Stimulated activated CD4-positive, alpha-beta T cell treated with anti-CD3 and anti-CD28 coated beads, Interleukin-12 subunit alpha, Interleukin-12 subunit beta, amount 100 ng/mL, for 24 hours (primary cell): ENCODE measurements at regions not wholly inside any gene's neighbourhood (a gene's known extent, or its start where the extent isn't known, plus 50 kb on each side); places are given as distances from the start of the nearest gene placed in this dataset.
"Not testable (repeated sequence)": the region's sequence is repeated elsewhere in the genome, so short reads cannot be mapped to it uniquely, and the experiment has no call there.

Source experiments
- DNase-seq, 2 experiments: peaks; one replicate each; pipeline ENCODE4 v3.0.0-alpha.2; 2020; ENCODE audit warnings: low read depth in 2 of 2

DNA sequence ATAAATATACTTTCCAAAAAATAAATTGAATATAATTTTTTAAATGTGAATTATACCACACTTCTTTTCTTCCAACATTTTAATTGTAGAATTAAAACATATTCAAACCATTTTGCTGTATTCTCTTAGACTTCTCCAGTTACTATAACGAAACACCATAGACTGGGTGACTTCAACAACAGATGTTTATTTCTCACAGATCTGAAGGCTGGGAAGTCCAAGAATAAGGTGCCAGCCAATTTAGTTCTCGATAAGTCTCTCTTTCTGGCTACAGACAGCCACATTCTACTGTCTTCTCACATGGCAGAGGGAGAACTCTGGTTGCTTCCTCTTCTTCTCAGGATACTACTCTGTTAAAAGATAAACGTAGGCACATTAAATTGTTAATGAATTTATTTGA, 155.8 kb upstream of the UGT8 start:
- DNase-seq, result no peak

DNA sequence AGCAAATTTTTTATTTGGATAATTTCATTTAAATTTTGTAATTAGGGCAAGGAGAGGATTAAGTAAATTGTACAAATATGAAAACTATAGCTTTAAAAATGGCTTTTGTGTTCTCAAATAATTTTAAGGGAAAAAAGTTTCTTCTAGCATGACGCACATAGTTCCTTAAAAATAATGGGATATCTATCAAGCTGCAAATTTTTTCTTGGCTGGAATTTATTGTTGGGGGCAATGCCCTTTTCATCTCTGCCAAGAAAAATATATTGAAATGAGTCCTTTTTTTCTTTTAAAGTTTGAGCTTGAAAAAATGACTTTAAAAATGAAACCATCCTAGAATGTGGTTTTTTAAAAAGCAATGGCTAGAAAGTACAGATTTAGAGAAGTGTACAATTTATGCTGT, 154.4 kb upstream of the UGT8 start:
- DNase-seq, result no peak

DNA sequence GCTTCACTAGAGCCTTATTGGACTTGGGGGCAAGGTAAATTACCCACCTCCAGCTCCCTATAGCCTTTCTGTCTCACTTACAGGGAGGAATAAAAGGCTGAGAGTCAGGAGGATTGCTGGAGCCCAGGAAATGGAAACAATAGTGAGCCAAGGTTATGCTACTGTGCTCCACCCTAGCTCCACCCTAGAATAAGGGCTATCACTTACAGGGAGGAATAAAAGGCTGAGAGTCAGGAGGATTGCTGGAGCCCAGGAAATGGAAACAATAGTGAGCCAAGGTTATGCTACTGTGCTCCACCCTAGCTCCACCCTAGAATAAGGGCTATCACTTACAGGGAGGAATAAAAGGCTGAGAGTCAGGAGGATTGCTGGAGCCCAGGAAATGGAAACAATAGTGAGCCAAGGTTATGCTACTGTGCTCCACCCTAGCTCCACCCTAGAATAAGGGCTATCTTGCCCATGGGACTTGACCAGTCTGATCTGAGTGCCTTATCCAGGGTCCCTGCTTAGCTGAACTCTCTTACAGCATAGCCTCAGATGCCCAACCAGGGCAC, 150.6 kb upstream of the UGT8 start:
- not testable (repeated sequence) for DNase-seq

DNA sequence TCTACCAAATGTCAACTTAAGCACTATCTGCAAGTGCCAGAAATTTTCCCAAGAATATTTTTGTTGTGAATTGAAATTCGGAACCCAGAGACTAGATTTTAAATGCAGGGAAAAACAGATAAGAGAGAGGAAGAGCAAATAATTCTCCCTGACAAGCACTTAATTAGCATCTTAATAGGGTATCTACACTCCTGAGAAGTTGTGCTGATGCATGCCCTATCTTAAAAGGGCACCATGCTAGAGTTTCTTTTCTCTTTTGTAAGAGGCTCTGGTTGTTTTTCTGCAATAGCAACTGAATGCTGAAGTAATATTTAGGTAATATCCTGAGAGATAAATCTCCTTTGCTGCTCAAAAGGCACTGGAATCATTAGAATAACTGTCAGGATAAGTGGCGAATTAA, 139.9 kb upstream of the UGT8 start:
- DNase-seq, result no peak

DNA sequence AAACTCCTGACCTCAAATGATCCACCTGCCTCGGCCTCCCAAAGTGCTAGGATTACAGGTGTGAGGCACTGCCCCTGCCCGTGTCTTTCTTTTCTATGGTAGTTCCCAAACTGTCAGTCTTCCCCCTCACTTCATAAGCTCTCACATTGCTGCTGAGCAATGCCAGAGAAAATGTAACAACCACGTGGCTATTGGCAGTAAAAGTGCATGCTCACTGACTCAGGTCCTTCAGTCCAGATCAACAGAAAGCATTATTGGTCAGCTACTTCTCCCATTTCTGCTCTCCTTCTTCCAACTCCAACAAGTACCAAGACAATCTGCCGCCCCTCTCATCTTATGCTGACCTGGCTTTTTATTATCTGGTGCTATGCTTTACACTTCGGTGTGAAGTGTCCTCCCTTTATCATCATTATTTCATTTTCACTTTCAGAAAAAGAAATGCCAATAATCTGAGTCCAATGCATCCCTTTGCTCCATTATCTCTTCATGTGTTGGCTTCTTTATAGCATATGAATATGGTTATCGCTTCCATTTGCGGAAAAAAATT, 133.8 kb upstream of the UGT8 start:
- DNase-seq, result no peak

DNA sequence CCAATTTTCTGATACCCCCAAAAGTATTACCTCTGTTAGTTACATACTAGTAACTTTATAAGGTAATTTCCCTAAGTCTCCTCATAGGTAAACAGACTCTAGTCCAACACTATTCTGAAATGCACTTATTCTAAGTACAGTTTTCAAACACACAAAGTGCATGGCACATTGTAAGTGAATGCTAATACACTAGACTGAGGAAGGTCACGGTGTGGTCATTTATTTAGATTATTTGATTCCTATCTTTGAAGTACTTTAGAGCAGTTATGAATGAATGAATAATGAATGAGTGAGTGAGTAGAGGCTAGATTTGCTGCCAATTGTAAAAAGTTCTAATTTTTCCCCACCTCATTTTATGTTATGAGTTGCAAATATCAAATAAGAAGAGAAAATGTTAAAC, 132.8 kb upstream of the UGT8 start:
- DNase-seq, result no peak

DNA sequence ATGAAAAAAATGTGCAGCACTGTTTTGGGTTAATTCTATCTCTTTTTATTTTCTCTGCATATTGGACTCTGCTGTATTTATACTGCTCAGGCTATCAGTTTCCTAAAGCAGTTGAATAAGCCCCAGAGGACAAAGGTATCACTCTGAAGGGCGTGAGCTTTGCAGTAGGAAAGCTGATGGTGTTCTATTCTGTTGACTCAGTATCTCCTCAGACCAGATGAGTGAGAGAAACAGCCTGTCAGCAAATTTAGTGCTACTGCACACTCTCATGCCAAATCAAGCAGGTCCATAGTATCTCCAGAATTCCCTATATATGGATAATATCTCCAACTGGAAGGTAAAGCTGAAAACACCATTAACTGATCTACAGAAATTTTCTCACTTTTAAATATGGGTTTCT, 132.3 kb upstream of the UGT8 start:
- no peak for DNase-seq

DNA sequence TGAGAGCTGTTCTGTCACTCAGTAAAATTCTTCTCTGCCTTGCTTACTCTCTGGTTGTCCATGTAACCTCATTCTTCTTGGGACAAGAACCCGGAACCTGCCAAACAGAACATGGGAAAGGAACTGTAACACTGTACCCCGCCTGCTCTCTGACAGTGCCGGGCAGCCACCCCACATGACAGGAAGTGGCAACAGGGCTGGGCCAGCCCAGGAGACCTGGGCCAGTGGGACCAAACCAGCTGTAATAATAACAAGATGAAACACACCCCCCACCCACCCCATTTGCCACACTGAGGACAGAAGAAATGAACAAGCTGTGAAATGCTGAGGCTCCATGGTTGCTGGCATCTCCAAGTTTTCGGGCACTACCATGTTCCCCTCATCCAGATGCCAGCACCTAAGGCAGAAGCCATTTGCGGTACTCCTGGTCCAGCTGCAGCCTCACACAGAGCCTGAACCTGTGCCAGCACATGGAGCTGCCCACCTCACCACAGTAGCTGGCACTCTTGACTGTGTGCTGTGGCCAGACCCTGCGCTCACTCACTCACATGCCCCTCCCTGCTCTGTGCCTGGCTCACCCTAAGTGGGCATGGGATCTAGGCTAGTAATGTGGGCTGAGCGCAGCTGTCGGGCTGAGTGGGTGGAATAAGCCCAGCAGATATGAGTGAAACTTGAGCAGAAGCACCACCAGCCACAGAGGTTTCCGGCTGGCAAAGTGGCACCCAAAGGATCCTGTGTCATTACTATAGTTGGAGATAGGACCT, 126.2 kb upstream of the UGT8 start:
- DNase-seq, result no peak

DNA sequence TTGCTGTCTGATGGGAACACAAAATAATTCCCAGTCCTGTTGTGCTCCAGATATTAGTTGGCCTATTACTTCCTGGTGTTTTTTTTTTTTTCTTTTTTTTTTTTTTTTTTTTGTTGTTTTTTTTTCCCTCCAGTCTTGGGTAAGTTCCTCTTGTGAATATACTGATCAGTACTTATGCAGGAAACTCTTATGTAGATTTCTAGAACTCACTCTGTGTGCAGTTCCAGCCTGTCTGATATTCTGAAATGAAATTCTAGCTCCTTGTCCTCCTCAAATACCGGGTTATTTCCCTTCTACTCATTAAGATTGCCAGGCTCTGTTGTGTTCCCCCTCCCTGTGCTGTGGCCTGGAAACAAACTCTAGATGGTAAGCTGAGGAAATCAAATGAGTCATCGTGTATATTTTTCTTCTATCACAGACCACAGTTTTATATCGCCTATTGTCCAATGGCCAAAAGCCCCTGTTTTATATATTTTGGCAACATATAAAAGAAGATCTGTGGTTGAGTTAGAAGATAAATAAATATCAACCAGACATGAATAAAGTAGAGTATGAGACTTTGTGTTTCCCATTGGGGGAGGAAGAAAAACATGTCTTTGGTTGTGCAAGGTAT, 124.3 kb upstream of the UGT8 start:
- no peak for DNase-seq

DNA sequence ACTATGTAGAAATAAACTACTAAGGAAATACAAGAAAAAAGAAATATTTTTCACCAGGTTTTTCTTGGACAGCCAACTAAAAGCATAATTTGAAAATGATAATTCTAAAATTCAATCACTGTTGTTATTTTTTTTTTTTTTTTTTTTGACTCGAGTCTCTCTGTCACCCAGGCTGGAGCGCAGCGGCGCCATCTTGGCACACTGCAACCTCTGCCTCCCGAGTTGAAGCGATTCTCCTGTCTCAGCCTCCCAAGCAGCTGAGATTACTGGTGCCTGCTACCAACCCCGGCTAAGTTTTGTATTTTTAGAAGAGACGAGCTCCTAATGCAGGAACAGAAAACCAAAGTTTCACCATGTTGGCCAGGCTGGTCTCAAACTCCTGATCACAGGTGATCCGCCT, 122.3 kb upstream of the UGT8 start:
- no peak for DNase-seq

DNA sequence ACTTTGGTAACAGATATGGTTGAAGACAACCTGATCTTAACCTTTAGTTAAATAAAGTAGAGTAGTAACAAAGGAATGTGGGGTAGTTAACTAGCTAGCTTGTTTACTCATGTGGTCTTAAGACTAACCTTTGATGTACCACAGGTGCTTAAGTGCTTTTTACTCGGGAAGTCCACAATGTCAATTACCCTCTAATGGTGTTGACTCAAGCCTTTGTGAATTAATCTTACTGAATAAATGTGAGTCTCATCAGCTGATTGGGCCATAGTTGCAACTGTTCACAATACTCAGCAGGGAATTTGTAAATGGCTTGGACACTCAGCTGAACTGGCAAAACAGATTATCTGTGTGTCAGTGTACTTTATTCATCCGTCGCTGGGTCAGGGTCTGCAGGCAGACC, 119.0 kb upstream of the UGT8 start:
- DNase-seq, result no peak

DNA sequence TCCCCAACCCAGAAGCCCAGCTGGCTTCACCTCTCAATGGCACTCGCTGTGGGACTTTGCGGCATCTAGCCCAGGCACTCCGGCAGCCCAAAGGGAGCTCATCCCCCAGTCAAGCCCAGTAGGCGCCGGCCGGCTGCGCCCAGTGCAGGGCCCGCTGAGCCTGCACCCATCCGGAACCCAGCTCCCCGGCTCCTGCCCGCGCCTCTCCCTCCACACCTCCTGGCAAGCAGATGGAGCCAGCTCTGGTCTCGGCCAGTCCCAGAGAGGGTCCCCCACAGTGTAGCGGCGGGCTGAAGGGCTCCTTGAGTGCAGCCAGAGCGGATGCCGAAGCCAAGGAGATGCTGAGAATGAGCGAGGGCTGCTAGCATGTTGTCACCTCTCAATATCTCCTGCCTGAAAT, 116.8 kb upstream of the UGT8 start:
- DNase-seq, result no peak

DNA sequence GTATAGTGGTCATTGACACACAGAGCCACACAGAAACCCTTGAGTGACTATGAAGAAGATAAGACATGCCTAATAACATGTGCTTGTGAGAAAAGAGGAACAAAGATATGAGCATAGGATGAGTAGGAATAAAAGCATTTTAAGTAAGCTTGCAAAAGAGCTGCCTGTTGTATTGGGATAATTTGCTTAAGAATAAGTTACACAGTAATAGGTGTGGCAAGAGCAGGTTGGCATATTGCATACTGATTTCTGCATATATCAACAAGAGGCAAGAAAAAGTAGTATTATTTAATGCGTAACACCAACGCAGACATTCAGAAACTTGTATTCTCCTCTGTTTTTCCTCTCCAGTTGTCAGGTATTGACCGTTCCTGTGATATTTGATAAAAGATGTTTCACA, 111.5 kb upstream of the UGT8 start:
- DNase-seq, result no peak

DNA sequence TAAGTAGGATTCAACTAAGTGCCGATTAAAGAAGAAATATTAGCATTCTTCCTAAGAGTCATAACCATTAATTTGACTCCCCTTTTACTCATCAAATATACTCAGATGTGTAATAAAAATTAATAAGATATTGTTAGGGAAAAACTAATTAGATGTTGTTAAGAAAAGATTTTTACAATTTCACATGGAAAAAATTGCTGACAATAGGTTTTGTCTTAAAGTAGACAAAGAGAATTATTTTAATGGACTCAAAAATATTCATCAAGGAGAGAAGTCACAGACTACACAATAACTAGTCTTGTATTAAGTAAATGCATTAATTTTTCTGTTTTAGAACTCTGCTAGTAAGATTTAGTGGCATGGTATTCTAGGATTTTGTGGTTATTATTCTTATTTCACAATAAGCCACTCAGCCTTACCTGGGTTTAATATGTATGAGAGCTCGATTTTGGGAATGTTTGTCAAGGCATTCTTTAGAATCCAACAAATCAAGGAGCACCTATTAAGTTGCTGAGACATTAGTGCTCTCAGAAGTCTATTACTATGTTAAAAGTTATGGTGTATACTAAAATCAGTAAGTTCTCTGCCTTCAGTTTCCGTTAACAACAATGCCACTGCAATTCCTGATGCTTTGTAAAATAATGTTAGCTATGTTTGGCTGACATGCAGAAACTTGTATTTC, 110.2 kb upstream of the UGT8 start:
- no peak for DNase-seq

DNA sequence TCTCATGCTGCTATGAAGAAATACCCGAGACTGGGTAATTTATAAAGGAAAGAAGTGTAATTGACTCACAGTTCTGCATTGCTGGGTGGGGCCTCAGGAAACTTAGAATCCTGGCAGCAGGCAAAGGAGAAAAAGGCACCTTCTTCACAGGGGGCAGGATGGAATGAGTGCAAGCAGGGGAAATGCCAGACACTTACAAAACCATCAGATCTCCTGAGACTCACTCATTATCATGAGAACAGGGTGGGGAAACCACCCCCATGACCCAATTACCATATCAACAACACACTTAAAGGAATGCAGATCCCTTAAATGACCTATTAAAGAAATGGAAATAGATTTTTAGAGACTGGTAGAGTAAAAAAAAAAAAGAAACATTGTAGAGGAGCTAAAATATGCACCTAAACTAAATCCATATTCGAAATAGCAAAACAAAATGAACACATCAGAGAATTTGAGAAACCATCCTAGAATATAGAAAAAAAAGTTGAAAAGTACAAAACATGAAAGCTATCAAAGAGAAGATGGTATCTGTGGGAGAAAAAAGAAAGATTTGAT, 104.3 kb upstream of the UGT8 start:
- DNase-seq, result no peak

DNA sequence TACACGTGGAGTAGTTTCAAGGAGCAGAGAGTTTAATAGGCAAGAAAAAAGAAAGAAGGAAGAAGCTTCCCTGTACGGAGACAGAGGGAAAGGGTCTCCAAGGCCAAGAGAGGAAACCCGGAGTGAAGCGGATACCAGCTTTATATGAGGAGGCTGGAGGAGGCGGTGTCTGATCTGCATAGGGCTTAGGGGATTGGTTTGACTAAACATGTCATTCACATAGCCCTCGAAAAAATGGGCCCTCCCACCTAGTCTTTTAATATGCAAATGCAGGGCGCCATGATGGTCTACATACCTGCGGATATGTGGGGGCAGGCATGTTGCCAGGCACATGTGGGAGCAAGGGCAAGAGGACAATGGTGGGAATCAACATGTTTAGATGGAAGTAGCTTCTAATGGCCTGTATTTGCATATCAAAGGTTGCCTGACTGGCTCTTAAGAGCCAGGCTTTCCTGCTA, 103.1 kb upstream of the UGT8 start:
- no peak for DNase-seq

DNA sequence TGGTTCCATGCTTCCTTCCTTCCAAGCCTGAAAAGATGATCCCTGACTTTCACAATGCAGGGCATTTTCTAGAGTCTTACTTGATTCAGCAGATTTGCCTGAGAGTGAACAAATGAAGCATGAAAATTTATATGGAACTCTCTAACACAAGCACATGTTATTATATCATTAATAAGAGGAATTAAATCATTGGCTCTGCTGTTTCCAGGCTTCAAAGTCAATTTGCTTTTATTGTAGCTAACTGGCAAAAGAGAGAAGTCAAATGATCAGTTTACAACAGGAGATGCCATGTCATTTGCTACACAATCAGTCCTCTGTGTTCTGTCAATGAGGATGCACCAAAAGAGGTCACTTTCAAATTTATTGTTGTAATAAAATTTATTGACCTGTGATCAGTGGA, 101.5 kb upstream of the UGT8 start:
- DNase-seq, result no peak

DNA sequence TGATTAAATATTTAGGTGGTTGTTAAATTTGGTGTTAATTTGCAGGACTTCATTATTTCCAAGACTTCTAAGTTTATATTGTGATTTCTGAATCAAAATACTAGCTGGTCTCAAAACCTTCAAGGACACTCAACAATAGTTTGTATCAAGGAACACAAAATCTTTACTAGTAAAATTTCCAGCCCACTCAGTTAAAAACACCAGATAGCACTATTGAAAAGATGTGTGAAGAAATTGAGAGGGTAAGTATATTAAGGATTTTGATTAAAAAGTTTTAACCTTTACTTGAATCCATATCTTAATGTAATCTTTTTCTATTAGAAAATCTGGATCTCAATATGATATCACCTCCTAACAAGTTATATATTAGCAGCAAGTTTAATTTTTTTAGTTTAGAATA, 89.3 kb upstream of the UGT8 start:
- no peak for DNase-seq

DNA sequence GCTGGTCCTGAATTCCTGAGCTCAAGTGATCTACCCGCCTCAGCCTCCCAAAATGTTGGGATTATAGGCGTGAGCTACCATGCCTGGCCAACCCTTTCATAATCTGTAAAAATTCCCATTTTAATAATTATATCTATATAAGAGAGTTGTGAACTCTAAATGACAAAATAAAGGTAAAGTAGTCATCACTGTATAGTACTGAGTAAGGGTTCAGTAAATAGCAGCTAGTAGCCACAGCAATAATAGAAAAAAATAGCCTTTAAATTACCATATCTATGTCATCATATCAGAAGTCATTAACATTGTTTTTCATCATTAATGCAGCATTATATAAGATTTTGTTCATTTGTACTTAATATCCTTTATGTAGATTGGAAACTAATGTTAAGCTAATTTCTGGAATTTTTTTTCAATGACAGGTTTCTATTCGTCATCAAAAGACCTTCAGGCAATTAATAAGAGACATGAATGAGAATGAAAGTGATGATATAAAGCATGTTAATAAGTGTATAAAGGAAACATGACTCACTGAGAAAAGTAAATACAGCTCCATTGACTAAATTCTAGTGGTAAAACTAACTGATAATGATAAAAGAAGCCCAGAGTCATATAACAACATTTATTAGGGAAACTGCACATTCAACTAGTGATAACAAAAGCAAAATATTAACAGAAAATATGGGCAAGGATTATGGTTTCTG, 85.9 kb upstream of the UGT8 start:
- no peak for DNase-seq

DNA sequence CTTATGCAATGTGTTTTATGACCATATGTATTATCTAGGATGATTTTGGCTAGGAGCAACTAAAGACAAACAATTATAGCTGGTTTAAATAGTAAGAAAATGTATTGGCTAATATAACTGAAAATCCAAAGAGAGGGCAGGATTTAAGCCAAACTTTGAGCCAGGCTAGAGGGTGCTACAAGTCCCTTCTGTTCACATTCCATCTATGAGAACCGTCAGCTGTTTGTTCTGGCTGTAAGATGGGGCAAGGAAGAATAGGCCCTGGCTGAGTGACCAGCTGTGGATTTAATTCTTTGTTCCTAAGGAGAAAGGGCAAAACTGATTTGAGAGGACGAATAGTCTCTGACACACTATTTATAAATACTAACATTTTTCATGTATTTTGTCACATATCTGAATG, 79.2 kb upstream of the UGT8 start:
- no peak for DNase-seq

DNA sequence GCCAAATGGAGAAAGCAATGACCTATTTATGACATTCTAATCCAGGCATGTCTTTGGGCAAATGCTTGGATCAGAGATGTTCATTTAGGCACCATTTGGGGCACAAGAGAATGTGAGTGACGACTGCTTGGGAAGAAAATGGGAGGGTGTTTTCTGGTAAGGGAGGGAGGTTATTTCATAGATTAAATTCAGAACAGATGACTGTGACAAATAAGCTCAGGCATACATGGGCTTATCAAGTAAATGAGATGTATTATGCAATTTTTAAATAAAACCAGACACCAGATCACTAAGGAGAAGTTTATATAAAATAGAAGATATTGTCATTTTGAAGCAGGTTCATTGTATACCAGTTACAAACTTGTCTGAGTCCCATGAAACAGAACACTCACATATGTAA, 71.4 kb upstream of the UGT8 start:
- no peak for DNase-seq

DNA sequence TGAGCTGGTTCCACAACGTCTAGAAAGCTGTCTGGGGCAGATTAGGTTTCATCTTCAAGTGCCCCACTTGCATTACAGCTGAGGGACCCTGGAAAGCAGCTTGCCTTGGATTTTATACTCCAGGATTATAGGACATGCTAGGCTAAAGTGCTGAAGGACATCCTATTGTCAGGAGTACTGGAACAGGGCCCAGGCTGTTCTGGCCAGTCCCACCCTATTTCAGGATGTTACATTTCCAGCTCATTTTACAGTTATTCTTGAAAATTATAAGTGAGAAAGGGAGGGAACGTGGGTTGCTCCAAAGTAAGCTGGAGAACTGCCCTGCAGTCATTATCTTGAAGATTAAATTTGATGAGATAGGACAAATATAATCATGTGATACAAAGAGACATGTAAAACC, 71.0 kb upstream of the UGT8 start:
- DNase-seq, result no peak
